Lower leg skin (tissue), 3 donors: ENCODE measurements at regions not wholly inside any gene's neighbourhood (a gene's known extent, or its start where the extent isn't known, plus 50 kb on each side); places are given as distances from the start of the nearest gene placed in this dataset.

Experiments used
- CTCF ChIP-seq, 3 donors: fragments of 450-650 bp; IDR thresholded peaks; one replicate each; pipeline ENCODE4 v1.5.1; 2016; ENCODE audit warnings: antibody characterized with exemption in 3 of 3, mild to moderate bottlenecking in 3 of 3, moderate library complexity in 2 of 3
- POLR2A ChIP-seq, 2 donors: fragments of 450-650 bp; IDR thresholded peaks; one replicate each; pipeline ENCODE4 v1.6.1; 2016 to 2017; ENCODE audit warnings: antibody characterized with exemption in 2 of 2, mild to moderate bottlenecking in 1 of 2, moderate library complexity in 1 of 2

DNA sequence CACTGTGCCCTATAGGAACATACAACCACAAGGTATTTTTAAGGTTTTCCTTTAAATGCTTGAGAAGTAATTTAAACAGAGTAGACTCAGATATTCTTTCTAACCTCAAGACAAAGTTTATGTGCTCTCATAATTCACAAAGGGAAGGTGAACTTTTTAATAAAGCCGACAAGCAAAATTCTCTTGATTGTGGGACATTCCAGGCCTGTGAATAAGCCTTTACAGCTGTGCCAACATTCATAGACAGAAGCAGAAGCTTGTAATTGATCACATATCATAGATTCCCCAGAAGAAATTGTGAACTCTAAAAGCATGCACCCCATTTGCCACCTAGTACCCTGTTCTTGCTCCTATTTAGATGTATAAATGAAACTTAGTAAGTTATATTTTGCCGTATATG, 1107.8 kb upstream of the SEMA6A start:
- TF ChIP-seq CTCF (IDR thresholded peaks at IDR 0.05) (no peak), POLR2A (IDR thresholded peaks at IDR 0.05) (no peak)
